EL (cell line): ENCODE measurements at regions not wholly inside any gene's neighbourhood (a gene's known extent, or its start where the extent isn't known, plus 50 kb on each side); places are given as distances from the start of the nearest gene placed in this dataset.
"Not testable (repeated sequence)": the region's sequence is repeated elsewhere in the genome, so short reads cannot be mapped to it uniquely, and the experiment has no call there.

ENCODE experiments used
- DNase-seq: peaks from one replicate; pipeline ENCODE4 v3.0.0-alpha.2; 2016

GRCh38 chrX:11836284-11836683 is 78.2 kb downstream of the MSL3 start:
- no peak for DNase-seq

DNA sequence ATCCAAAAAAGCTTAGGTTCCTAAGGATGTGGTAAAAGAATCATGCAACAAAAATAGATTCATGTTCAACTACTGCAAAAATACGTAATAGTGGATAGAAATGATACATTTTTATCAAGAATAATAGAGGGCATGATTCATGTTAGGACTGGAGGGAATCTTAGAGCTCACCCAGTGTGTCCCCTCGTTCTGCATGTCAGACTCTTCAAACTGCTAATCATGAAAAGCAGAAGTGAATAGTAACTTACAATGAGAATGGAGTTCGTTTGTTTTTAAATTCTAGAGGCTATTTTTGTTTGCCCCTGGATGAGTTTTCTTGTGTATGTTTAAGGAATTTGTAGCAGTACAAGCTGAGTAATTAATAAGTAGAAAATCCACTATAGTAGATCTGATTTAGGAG is 79.4 kb downstream of the MSL3 start:
- DNase-seq: no peak

DNA sequence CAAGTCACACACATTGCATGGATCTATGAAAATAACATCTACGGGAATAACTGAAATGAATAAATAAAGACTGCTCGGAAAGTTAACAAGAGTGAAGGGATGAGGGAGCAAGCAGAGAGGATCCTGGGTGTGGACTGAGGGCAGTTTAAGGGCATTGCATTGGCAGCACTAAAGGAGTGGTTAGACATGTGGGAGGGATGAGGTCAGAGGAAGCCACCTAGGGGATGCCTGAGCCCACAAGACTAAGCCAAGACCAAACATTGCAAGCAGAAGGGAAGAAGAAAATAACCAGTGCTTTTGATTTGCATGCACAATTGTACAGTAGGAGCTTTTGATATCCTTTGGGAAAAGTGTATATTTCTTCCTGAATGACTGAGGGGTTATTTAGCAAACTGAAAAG is 106.1 kb downstream of the MSL3 start:
- DNase-seq: no peak

DNA sequence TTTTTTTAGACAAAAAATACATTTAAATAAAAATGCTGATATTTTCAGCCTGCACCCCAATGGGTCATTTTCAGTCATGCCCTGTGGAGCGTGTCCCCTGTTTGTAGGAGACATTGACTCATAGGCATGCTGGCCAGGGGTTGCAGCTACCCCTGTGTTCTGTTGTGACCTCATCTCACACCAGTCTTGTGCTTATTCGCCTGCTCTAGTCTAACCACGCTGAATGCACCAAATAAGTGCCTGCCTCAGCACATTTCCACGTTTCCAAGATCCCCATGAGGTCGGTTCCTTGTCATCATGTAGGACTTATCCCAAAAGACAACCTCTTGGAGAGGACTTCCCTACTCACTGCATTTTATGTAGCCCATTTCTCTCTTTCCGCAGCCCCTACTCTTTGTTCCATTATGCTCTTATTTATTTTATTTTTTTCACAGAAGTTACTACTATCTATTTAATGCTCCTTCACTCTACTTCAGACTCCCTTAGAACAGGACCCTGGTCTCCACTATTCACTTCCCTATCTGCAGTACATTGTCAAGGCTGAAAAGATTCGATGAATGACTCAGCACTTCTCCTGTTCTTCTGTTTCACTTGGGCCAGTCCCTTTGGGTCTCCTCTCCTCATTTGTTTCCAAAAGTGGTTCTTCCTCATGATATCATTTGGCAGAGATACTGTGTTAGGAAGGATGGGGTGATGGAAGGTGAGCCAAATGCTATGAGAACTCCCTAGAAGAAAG is 109.7 kb downstream of the MSL3 start:
- DNase-seq: no peak

DNA sequence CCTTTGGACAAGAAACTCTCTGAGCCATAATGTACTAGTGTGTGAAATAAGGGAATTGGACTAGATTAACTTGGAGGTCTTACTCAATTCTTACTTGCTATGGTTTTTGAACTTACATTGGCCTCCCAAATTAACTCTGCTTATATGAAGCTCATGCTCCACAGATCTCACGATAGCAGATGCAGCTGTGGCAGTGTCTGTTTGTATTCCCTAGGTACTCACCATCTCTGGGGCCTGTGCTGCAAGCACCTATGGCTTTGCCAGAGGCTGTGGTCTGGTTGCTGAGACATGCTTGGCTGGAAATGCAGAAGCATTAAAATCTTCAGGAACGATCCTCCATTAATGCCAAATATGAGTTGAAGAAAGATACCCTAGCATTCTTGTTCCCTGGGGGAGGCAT is 112.8 kb downstream of the MSL3 start:
- DNase-seq: no peak

GRCh38 chrX:11881485-11882170 is 123.6 kb downstream of the MSL3 start:
- DNase-seq: no peak

GRCh38 chrX:11886745-11887144 is 128.7 kb downstream of the MSL3 start:
- peak; percentile 53 for DNase-seq

DNA sequence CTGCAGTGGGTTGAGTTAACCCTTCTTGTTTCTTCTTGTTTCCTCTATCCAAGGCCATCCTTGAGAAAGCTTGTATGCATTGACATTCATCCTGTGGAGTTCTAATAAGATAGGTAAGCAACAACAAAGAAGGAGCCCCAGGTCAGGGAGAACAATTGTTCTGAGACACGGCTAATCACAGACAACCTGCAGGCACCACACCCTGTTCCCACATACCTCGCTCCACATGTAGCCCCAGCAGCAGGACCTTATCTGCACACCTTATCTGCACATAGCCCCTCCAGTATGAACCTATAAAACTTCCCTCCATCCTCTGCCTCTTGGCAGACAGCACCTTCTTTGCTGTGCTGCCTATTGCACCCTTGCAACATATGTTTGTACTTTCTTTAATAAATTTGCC is 129.1 kb downstream of the MSL3 start:
- DNase-seq: no peak

DNA sequence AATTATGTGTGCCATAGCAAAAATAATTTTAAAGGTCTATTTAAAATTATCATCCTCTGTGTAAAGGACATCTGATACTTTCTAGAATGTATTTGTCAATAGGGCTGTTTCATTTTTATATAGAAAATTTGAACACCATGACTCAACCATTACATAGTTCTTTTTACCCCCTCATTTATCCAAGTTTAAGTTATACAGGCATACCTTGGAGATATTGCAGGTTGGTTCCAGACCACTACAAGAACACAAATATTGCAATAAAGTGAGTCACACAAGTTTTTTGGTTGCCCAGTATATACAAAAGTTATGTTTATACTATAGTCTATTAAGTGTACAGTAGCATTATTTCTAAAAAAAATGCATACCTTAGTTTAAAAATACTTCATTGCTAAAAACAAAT is 130.4 kb downstream of the MSL3 start:
- DNase-seq: no peak

GRCh38 chrX:11889791-11890190 is 131.8 kb downstream of the MSL3 start:
- no peak for DNase-seq

- DNase-seq: no peak
These were observed 132.9 kb downstream of the MSL3 start for GRCh38 chrX:11890836-11891514.

GRCh38 chrX:11893933-11894710 is 136.1 kb downstream of the MSL3 start:
- no peak for DNase-seq

GRCh38 chrX:11899091-11899490 is 141.1 kb downstream of the MSL3 start:
- peak; percentile 46 for DNase-seq

DNA sequence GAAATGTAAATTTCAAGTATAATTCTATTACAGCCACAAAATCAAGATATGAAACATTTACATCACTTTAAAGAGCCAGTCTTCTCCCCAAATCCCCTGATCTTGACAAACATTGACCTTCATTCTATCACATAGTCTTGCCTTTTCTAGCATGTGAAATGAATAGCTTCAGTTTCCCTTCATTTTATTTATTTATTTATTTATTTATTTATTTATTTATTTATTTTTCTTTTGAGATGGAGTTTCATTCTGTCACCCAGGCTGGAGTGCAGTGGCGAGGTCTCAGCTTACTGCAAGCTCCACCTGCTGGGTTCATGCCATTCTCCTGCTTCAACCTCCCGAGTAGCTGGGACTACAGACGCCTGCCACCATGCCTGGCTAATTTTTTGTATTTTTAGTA is 147.9 kb downstream of the MSL3 start:
- DNase-seq: not testable (repeated sequence)

GRCh38 chrX:11908371-11908770 is 150.3 kb downstream of the MSL3 start:
- peak; percentile 15 for DNase-seq

DNA sequence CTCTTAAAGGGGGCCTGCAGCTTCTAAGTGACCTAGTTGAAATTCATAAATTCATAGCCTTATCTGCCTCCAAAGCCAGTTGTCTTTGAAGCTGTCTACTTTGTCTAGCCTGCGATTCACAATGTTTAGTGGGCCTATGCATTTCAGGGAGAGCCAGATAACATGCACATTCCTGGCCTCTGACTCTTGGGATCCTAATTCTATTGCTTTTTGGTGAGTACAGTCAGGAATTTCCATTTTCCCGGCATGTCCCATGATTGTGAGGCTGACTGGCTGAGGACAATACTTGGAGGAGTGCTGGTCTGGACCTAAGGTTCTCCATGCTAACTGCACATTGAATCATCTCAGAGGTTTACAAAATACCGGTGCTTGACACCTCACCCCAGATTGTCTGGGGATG is 155.0 kb downstream of the MSL3 start:
- DNase-seq: peak; percentile 10

DNA sequence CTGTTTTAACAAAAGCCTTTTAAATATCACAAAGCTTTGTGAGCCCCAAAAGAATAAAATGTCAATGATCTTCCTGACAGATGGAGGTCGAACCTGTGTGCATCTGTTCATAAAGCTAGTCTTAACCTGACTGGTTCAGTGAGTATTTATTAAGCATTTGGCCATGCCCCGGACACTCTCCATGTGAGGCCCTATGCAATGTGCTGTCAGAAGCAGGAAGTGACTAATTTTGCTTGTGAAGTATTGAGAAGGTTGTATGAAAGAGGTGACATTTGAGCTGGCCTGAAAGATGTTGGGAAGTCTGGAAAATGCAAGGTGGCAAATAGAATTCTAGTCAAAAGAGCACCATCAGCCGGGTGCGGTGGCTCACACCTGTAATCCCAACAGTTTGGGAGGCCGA is 171.4 kb downstream of the MSL3 start:
- peak; percentile 13 for DNase-seq

DNA sequence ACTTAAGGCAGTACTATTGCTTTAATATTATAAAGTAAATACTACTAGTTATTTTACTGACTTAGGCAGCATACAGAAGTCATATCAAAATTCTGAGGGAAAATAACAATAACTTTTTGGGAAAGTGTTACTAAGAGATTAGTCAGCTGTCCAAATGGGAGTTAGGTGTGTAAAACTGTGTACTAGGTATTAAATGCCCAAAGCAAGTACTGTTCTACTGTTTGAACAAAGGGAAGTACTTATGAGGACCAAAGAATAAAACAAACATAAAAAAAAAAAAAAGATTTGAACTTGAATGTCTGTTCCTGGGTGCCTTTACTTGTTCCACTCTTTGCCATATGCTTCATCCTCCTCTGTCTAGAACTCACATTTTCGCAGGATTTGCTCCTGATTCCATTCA is 174.4 kb downstream of the MSL3 start:
- DNase-seq: no peak

DNA sequence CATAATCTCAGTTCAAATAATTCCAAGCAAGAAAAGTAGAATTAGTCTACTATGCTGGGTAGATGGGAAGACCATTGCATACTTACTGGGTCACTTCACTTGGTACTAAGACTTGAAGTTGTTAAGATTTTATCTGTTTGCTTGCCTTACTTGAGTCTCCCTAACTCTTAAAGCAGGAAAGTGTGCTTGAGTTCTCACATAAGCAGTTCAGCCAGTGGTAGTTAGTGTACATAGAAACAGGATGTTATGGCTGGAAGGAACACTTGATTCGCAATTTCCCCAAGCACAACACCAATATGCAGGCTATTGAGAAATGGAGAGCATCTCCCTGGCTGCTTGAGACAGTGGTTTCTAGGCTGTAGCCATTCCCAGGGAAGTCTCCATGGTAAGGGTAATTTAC is 176.1 kb downstream of the MSL3 start:
- no peak for DNase-seq

DNA sequence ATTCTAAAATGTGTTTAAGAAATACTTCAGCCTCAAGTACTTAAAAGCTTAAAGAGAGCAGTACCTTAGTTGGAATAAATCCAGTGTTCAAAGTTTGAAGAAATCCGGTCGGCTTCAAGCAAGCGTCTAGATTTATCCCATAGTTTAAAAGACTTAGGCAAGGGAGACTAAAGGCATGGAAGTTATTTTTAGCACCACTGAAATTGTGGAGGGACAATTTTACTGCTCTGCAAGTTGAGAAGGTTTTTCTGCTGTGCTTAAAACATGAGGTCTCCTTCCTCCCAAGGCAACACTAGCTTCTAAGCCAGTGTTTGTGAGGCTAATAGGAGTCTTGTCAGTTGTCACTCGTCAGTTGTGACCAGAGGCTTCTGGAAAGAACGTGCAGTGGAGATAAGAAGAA is 183.5 kb downstream of the MSL3 start:
- DNase-seq: no peak

DNA sequence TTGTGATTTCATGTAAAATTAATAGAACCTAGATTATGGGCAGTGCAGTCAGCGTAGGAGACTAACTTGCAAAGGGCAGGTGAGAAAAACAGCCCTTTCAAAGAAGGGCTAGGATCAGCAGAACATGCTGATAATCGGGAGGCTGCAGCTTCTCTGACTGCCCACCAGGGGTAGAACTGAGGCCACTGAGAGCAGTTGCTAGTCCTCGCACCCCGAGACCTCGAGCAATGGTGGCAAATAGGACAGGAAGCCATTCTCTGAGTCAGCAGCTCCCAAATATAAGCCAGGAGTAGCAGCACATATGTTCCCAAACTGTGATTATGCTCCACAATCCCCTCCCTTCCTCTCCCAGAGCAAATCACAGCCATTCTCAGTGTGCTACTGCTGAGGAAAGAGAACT is 186.5 kb downstream of the MSL3 start:
- DNase-seq: peak; percentile 70

GRCh38 chrX:11949291-11949690 is 189.0 kb upstream of the FRMPD4 start:
- DNase-seq: no peak

DNA sequence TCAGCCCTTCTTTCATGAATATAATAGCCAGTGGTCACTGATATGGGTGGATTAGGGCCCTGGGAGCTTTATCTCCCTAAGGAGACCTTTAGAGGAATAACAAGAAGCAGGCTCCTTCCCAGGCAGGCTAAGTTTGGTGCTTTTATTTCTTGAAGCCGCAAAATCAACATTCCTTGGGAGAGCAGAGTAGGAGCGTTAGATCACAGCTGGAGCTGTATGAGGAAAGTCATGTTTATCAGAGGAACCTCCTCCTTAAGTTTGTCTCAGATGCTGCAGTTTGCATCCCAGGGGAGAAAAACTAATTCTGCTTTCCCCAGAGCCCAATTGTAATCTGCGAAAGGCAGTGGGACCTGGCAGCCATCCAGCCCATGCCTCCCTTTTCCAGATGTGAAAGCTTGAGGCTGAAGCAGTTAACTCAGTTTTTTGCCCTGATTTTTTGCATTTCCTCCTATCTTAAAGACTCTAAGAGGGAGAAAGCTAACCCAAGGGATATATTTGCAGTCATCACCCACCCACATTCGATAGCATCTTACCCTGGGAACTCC is 186.0 kb upstream of the FRMPD4 start:
- DNase-seq: no peak
